Mesenteric fat pad (tissue), 1 donor: ENCODE measurements at regions not wholly inside any gene's neighbourhood (a gene's known extent, or its start where the extent isn't known, plus 50 kb on each side); places are given as distances from the start of the nearest gene placed in this dataset.
"Not testable (repeated sequence)": the region's sequence is repeated elsewhere in the genome, so short reads cannot be mapped to it uniquely, and the experiment has no call there.

Experiments used
- DNase-seq: peaks from one replicate; pipeline ENCODE4 v3.0.0-alpha.2; 2020; ENCODE audit warnings: low spot score
- donor health status: DM: yes; HTN: yes; CAD: no.

DNA sequence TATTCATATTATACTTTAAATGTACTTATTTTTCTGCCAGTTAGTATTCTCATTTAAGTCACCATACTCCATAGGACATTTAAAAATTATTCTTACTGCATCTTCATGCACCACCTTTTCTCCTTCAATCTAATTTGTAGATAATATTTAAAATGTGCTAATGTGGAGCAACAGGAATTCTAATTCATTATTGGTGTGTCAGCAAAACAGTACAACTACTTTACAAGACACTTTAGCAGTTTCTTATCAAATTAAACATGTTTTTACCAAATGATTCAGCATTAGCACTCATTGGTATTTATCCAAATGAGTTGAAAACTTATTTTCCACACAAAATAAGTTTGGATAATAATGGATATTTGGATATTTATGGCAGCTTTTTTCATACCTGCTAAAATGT is 1041.8 kb upstream of the ADGRB3 start:
- DNase-seq: no peak

DNA sequence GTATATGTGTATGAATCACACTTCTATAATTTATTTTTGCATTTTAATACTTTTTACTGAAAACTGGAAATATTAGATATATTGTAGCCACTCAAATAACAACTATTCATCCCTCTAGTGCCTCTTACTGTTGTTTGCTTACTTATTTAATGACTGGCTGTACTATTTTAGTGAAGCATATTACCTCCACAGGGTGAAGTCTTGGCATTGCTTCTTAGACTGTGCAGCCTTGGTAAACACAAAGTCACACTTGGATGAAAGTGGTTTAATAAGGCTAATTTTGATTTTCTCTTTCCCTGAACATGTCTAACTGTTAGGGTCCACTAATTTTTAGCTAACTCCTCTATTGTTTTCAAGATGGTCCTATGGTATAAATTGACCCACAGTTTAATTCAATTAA is 1043.2 kb upstream of the ADGRB3 start:
- DNase-seq: no peak

DNA sequence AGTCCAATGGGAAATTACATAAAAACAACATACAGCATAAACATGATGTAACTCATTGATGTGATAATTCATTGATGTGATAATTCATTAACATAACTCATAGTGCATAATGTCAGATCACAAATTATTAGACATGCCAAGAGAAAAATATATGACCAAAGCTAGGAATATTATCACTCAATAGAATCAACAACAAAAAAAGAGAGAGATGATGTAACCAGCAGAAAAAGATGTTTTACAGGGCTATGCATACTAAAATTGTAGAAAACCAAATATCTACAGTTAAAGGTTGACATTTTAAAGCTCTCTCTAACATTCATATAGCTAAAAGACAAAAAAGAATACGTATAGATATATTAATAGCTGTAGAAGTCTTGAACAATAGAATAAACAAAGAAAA is 1067.2 kb upstream of the ADGRB3 start:
- no peak for DNase-seq

DNA sequence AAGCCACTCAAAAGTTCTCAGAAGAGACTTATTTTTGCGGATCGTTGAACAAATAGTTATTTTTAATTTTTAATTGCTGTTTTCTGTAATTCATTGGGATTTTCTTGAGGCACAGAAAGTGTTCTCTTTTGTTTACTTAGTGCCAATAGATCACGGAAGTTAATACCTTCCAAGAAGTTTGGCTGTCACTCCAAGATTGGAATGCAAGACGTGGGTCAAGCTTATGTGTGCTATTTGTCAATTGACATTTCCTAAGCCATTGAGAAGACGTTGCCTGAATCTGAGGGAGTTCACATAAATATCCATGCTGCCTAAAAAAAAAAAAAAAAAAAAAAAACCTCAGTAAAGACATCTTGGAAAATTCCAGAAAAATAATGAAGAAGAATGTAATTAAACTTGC is 1071.4 kb upstream of the ADGRB3 start:
- DNase-seq: no peak

DNA sequence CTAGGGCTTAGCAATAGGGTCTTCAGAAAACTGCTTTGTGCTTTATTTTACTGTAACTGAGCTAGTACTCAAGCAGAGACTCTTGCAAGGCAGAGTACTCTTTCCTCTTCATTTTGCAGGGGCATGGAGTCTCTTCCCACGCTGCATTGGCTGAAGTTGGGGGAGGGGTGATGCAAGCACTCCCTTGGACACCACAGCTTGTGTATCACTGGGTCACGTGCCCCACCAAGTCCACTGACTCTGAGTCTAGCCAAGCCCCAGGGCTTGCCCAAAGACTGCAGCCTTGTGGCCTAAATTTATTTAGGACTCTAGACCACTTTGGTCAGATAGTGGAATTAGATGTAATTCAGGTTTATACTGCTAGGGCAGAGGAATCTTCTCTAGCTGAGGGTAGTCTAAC is 1075.0 kb upstream of the ADGRB3 start:
- no peak for DNase-seq

DNA sequence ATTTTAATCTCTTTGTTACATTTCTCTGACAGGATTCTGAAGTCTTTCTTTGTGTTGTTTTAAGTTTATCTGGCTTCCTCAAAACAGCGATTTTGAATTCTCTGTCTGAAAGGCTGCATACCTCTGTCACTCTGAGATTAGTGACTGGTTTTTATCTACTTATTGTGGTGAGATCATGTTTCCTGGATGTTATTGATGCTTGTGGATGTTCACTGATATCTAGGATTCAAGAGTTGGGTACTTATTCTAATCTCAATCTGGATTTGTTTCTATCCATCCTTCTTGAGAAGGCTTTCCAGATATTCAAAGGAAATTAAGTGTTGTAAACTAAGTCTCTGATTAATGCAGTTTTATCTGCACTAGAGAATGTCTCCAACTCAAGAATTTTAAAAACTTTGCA is 1076.1 kb upstream of the ADGRB3 start:
- no peak for DNase-seq

DNA sequence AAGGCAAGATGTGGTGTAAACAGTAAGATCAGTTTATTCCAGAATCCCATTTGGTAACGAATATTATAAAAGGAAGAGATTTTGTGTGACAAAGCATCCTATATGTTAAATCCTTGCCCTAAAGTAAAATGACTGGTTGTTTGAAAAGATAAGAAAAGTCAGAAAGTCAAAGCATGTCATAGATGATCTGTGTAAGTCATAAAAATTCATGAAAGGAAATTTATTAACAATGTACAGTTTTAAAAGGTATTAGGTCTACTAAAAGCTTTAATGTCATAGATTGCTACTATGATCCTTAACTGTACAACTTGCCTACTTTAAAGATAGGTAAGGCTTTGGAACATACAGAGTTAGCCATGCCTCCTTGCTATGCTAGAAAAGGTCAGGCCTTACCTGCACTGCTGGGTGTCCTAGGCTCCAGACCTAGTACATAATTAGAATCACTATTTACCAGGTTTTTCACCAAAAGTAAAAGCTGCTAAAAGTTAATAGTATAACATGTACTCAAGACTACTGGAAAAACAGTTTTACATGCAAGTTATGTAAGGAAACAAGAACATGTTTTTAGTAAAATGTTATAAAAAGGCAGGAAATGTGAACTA is 1090.1 kb upstream of the ADGRB3 start:
- DNase-seq: no peak

DNA sequence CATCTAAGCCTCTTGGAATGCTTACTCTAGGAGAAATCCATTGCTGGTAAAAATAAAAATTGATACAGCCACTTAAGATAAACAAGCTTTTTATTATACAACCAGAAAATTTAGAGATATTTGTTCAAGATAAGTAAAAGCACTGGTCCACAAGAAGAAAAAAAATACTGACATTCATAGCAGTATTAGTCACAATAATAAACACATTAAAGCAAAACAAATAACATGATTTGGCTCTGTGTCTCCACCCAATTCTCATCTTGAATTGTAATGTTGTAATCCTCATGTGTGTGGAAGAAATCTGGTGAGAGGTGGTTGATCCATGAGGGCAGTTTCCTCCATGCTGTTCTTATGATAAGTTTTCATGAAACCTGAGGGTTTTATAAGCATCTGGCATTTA is 1093.5 kb upstream of the ADGRB3 start:
- DNase-seq: no peak

DNA sequence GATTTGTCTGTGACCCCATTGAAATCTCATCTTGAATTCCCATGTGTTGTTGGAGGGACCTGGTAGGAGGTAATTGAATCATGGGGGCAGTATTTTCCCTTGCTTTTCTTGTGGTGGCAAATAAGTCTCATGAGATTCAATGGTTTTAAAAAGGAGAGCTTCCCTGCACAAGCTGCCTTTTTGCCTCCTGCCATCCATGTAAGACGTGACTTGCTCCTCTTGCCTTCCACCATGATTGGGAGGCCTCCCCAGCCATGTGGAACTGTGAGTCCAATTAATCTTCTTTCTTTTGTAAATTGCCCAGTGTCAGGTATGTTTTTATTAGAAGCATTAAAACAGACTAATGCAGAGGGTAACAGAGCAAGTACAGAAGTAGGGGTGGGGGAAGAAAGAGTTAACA is 1097.0 kb upstream of the ADGRB3 start:
- DNase-seq: no peak

DNA sequence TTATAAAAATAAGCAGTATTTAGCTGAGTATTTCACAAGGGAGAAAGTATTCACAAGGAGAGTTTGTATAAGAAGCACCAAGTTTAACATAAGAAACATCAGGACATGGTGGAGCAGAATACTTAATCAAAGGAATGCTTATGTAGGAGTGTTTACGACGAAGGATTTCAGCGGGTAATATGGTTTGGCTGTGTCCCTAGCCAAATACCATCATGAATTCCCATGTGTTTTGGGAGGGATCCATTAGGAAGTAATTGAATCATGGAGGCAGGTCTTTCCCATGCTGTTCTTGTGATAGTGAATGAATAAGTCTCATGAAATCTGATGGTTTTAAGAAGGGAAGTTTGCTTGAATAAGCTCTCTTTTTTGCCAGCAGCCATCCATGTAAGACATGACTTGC is 1099.1 kb upstream of the ADGRB3 start:
- no peak for DNase-seq

DNA sequence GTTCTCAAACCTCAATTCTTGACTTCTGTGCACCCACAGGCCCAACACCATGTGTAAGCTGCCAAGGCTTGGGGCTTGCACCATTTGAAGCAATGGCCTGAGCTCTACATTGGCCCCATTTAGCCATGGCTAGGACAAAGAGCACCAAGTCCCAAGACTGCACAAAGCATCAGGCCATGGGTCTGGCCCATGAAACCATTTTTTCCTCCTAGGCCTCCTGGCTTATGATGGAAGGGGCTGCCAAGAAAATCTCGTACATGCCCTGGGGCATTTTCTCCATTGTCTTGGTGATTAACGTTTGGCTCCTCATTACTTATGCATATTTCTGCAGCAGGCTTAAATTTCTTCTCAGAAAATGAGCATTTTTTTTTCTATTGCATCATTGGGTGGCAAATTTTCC is 1128.7 kb upstream of the ADGRB3 start:
- no peak for DNase-seq

DNA sequence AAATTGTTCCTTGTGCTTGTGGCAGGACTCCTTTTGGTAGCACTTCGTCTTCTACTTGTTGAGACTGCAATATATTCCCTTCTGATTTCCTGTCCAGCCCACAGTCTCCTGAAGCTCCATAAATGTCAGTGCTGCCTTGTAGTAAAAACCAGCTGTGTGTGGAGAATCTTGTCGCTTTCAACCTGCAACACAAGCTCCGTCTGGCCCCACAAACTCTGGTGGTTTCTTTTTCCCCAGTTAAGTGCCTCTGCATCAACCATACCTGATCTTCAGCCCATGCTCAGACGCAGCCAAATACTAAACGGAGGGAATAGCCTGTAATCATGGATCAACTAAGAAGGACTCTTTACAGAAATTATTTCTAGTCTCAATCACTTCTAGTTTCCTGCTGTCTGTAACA is 1133.3 kb upstream of the ADGRB3 start:
- DNase-seq: no peak

DNA sequence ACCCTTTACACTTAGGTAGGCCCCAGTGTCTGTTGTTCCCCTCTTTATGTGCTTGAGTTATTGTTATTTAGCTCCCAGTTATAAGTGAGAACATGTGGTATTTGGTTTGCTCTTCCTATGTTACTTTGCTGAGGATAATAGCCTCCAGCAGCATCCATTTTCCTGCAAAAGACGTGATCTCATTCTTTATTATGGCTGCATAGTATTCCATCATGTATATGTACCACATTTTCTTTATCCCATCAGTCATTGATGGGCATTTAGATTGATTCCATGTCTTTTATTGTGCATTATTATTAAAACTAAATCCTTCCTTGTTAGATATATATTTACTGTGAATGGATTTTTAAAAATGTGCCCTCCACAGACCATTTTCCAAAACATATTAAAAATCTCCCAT is 1137.3 kb upstream of the ADGRB3 start:
- DNase-seq: no peak

DNA sequence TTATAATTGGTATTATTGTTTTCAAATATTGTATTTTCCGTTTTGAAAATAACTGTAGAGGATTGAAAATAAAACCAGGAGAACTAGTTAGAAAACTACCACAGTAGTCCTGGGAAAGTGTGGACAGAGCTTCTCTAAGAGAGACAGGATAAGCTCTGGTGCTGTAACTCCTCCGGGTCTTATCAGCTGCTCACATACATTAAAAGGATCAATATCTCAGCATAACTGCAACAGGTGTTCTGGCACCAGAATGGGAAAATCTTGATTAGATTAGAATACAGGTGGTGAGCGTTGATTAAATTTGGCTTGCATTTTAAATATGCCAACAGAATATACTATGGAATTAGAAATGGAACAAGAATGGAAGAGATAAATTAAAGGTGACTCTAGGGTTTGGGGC is 1138.9 kb upstream of the ADGRB3 start:
- no peak for DNase-seq

DNA sequence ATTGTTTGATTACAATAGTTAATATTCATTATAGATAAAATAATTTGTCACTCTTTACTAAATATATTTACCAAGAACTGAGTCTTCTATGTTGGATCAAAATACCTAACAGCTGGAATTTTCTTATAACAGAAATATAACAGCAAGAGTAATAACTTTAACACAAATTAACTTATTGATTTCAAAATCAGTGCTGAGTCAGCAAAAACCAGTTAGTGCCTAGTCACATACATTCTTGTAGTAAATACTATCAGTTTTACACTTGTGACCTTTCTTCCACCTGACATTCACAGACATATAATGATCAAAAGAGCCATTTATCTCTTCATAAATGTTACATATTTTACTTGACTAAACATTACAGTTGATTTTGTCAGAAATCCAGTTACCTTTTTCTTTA is 1141.4 kb upstream of the ADGRB3 start:
- no peak for DNase-seq

DNA sequence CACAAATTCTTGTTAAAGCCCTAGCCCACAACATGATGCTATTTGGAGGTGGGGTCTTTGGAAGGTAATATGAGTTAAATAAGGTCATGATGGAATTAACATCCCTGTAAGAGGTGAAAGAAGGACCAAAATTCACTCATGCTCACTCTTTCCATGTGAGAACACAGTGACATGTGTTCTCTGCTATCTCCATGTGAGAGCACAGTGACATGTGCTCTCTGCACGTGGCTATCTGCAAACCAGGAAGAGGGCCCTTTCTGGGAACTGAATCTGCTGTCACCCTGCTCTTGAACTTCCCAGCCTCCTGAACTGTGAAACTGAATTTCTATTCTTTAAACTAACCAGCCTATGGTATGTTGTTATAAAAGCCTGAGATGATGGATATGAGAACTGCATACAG is 1159.4 kb upstream of the ADGRB3 start:
- no peak for DNase-seq

DNA sequence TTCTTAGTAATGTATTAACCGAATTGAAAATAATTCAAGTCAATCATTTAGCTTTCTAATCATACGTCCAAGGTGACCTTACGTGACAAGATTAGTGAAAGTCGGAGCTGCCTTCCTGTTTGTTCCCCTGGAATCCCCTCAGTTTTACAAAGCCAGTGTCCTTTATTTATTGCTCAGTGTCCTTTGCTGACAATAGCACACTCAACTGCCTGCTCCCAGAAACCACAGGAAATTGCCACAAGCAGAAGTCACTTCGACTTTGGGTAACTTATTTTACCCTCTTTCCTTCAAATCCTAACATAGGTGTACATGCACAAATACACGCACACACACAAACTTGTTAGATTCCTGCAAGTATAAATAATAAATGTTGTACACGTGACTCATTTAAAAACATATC is 1167.7 kb upstream of the ADGRB3 start:
- DNase-seq: no peak

DNA sequence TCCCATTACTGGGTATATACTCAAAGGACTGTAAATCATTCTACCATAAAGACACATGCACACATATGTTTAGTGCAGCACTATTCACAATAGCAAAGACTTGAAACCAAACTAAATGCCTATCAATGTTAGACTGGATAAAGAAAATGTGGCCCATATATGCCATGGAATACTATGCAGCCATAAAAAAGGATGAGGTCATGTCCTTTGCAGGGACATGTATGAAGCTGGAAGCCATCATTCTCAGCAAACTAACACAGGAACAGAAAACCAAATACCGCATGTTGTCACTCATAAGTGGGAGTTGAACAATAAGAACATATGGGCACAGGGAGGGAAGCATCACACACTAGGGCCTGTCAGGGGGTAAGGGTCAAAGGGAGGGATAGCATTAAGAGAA is 1172.4 kb upstream of the ADGRB3 start:
- not testable (repeated sequence) for DNase-seq

DNA sequence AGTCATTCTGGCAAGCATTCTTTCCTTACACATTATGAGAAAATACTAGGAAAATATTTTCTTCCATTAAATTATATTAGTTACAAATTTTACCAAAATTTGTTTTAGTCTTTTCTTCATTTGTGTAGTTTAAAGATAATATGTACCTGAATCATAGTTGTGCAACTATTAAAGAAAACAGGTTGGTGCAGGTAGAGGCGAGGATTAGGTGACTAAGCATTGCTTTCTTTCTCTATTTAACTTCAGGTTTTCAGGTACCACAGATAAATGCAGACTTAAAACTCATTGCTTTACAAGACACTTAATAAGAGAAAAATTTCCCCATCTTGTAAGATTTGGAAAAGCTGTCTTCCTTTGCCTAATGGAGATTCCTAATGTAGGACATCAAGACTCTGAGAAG is 1175.5 kb upstream of the ADGRB3 start:
- DNase-seq: no peak

DNA sequence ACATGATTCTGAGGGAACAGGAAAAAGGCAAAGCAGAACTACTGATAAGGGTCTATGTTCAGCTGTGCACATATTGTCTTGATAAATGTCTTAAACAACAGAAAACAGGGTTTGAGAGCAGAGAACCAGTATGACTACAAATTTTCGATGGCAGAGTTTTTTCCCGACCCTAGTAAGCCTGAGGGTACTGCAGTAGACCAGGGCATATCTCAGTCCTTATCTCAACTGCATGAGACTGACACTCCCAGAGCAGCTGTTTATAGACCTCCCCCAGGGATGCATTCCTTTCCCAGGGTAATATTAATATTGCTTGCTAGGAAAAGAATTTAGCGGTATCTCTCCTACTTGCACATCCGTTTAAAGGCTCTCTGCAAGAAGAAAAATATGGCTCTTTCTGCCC is 1176.8 kb upstream of the ADGRB3 start:
- no peak for DNase-seq

DNA sequence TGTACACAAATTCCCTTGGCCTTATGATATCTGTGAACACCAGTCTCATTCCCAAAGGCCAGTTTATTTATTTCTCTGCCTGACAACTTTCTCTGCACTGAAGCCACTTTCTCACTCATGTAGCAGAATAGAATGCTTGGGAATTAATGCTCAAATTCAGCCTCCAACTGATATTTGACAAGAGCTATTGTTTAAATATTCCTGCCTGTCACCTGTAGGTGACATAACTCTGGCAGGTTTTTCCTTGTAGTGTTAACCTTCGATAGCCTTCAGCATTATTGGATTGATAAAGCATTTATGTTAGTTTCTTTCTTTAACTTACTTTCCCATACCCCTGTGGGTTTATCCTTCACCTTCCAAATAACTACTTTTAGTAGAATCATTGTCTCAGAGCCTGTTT is 1183.2 kb upstream of the ADGRB3 start:
- no peak for DNase-seq

DNA sequence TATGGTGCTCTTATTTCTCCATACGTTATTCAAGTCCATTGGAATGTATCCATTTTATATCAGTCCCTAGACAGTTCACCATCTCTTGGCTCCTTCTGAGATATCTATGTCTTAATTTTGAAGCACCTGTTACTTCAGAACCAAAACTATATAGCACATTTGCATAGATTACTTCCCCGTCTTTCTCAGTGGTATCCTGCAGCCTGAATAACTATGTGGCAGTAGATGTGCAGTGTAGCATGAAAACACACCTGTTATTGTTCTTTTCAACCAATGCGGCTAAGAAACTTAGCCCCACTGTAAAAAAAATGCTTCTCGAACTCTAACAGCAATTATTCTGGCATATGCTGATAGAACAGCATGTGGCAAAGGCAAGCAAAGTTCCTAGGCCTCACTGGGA is 1184.4 kb upstream of the ADGRB3 start:
- no peak for DNase-seq

DNA sequence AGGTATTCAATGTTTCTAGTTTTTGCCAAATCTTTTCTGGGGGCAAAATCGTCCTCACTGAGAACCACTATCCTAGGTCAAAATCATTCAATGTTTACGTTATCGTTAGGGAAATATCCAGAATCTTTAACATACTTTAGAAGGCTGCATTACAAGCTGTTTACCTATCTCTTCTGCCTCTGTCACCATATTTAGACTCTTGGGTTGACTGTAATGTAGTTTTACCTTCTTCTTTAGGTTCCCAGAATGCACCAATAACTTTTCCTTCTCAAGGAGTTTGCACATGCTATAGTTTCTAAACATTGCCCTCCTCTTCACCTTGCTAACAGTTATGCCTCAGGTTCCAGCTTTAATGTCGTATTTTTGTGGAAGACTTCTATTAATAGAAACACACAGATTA is 1185.5 kb upstream of the ADGRB3 start:
- no peak for DNase-seq

DNA sequence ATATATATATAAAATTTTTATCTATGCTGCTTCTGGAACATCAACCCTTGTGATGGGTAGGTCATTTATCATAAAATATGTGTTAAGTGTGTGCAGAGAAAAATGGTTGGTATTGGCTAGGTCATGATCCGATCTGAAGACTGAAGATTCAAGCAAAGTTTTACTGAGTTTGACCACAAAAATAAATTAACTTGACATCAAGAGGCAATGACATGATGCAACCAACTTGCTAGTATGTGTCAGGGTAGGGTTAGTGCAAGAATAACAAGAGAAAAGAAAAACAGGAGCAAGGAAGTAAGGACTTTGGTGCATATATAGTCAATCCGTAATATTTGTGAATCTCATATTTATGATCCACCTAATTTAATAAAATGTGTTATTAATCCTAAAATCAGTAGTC is 1202.0 kb upstream of the ADGRB3 start:
- DNase-seq: no peak
